ENCODE measurements at regions not wholly inside any gene's neighbourhood (a gene's known extent, or its start where the extent isn't known, plus 50 kb on each side); places are given as distances from the start of the nearest gene placed in this dataset.

DNA sequence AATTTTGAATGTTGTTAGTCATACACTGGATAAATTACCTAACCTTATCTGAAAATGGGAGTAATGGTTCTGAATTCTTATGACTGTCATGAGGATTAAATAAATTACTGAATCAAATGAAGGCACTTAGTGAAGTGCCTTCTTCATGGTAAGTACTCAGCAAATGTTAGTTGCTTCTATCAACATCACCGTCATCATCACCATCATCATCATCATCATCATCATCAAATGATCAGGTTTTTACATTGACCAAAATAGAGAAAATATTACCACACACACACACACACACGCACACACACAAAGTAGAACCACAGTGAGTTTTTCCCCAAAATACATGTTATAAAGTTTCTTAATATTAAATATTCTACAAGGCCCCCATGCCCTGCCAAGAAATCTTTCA is 368.3 kb upstream of the FGF13 start:
- intact Hi-C loops (cut with DNase I), result no loop called here
- DNase-seq, result no peak
- TF ChIP-seq, protein P1, sequence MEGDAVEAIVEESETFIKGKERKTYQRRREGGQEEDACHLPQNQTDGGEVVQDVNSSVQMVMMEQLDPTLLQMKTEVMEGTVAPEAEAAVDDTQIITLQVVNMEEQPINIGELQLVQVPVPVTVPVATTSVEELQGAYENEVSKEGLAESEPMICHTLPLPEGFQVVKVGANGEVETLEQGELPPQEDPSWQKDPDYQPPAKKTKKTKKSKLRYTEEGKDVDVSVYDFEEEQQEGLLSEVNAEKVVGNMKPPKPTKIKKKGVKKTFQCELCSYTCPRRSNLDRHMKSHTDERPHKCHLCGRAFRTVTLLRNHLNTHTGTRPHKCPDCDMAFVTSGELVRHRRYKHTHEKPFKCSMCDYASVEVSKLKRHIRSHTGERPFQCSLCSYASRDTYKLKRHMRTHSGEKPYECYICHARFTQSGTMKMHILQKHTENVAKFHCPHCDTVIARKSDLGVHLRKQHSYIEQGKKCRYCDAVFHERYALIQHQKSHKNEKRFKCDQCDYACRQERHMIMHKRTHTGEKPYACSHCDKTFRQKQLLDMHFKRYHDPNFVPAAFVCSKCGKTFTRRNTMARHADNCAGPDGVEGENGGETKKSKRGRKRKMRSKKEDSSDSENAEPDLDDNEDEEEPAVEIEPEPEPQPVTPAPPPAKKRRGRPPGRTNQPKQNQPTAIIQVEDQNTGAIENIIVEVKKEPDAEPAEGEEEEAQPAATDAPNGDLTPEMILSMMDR (IDR thresholded peaks at IDR 0.05), result no peak
- TF ChIP-seq POLR2A (IDR thresholded peaks at IDR 0.05), result no peak
- Histone ChIP-seq H3K27me3 (no peaks in the 10 kb centered on the region), H3K27ac (no peak overlapping the region), H3K9me3 (no peaks in the 10 kb centered on the region), H3K4me3 (no peak overlapping the region), H3K4me1 (no peaks in the 10 kb centered on the region), H3K36me3 (no peaks in the 10 kb centered on the region)
- 74 to 94% methylated on average over 2 of the region's 2 CpGs for WGBS, 2 donors

DNA sequence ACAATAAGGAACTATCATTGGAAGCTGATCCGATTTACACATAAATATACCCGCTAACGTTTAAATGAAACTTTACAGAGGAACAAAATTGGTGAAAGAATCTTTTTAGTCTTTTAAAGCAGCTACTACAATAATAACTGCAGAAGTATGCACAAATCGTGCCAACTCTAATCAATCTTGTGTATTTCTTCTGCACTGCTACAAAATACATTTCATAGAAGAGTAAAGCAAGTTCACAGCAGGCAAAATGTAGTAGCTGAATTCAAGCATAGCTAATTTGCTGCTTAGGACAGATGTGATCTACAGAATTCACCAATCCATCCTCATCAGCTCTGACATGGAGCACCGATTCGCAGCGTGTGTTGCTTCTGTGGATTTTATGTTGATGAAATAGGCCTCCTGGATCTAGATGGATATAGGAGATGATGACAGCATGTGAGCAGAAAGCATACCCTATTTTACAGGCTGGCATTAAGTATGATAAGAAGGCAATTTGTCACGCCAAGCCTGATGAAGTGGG is 367.3 kb upstream of the FGF13 start:
- H3K9me3 ChIP-seq, result no peaks in the 10 kb centered on the region
- no peak overlapping the region for H3K4me3 ChIP-seq
- peak overlapping the region in 1 of 4 donors; percentile 9 for H3K27ac ChIP-seq
- TF ChIP-seq POLR2A (IDR thresholded peaks at IDR 0.05), result no peak
- TF ChIP-seq, protein P1 (IDR thresholded peaks at IDR 0.05), result no peak
- intact Hi-C loops (cut with DNase I), result no loop called here
- no peak for DNase-seq
- H3K27me3 ChIP-seq, result no peaks in the 10 kb centered on the region
- H3K4me1 ChIP-seq, result no peaks in the 10 kb centered on the region
- no peaks in the 10 kb centered on the region for H3K36me3 ChIP-seq
- 56 to 60% methylated on average over 8 of the region's 8 CpGs for WGBS, 2 donors

DNA sequence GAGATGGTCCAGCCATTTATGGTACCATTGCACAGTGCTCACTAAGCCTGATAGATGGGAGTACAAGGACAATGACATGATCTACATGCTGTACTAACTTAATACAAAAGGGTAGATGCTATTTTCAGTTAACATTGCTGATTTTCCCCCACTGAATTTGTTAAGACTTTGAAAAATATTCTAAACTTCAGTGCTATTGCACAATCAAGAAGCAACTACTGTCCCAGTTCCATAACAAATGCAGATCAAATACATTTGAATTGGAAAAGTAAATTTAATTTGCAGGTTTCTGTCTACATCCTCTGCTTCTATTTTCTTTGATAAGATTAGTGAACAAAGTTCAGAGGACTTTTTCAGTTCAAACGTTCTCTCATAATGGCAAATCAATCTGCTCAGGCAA is 366.8 kb upstream of the FGF13 start:
- Histone ChIP-seq H3K36me3 (no peaks in the 10 kb centered on the region), H3K27ac (peak overlapping the region in 1 of 4 donors; percentile 9), H3K4me3 (no peak overlapping the region), H3K27me3 (no peaks in the 10 kb centered on the region), H3K9me3 (no peaks in the 10 kb centered on the region), H3K4me1 (no peaks in the 10 kb centered on the region)
- intact Hi-C loops (cut with DNase I), result no loop called here
- 9 to 23% methylated on average over 1 of the region's 1 CpG for WGBS, 2 donors
- no peak for TF ChIP-seq POLR2A (IDR thresholded peaks at IDR 0.05)
- TF ChIP-seq, protein P1 (IDR thresholded peaks at IDR 0.05), result no peak
- no peak for DNase-seq

DNA sequence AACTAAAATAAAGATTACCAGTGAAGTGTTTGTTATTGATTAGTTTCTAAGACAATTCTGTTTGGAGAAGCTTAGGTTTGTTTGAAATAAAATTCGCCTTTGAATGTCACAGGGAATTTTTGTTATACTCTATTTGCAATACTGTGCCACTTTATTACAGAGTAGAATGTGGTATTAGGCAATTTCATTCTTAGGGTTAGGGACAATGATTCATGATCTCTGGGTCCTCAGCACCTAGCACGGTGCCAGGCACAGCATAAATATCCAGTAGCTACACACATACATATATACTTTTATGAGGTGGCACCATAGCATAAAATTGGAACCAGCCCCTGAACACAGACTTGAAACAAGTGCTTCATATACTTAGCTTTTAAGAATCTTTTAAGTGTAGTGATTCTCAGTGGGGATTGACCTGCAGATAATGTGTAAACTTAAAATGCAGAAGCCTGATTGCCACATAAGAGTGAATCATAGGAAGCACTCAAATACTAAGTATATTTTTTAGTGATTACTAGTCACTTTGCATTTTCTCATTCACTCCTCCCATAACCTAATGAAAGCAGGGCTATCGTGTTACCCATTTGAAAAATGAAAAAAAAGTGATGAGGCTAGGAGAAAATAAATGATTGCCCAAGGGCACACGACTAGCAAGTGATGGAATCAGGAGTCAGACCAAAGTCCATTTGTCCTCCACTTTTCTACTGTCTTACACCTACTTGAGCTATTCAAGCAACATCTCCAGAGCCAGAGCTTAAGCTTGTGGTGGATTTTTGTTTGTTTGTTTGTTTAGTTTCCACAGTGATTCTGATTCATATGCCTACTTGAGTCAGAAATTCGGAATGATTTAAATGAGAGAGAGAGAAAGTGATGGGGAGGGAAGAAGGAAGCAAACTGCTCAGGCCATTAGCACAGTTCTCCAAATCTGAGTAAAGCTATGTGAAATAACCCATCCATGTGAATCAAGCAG is 366.0 kb upstream of the FGF13 start:
- DNase-seq, result no peak
- no peaks in the 10 kb centered on the region for H3K4me1 ChIP-seq
- 28 to 31% methylated on average over 5 of the region's 5 CpGs for WGBS, 2 donors
- no peak overlapping the region for H3K27ac ChIP-seq
- intact Hi-C loops (cut with DNase I), result no loop called here
- no peaks in the 10 kb centered on the region for H3K36me3 ChIP-seq
- H3K27me3 ChIP-seq, result no peaks in the 10 kb centered on the region
- H3K4me3 ChIP-seq, result no peak overlapping the region
- TF ChIP-seq, protein P1 (IDR thresholded peaks at IDR 0.05), result no peak
- no peak for TF ChIP-seq POLR2A (IDR thresholded peaks at IDR 0.05)
- H3K9me3 ChIP-seq, result no peaks in the 10 kb centered on the region

DNA sequence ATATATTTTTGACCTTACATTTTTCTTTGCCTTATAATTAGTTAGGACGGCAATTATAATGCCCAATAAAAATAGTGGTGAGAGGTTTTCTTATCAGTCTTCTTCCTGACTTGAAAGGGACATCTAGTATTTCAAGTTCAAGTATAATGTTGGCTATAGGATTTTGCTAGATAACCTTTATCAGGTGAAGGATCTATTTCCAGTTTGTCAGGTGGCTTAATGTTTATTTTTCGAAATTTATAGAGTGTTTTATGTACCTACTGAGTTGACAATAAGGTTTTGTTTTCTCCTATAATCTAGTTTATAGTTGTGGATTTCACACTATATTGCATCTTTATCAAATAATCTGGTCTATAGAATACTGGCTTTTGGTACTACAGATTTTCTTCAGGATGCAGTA is 351.8 kb upstream of the FGF13 start:
- no peaks in the 10 kb centered on the region for H3K9me3 ChIP-seq
- TF ChIP-seq, protein P1 (IDR thresholded peaks at IDR 0.05), result no peak
- no peak for TF ChIP-seq POLR2A (IDR thresholded peaks at IDR 0.05)
- H3K4me3 ChIP-seq, result no peak overlapping the region
- no peaks in the 10 kb centered on the region for H3K4me1 ChIP-seq
- H3K27ac ChIP-seq, result no peak overlapping the region
- no peaks in the 10 kb centered on the region for H3K36me3 ChIP-seq
- 58 to 65% methylated on average over 2 of the region's 2 CpGs for WGBS, 2 donors
- intact Hi-C loops (cut with DNase I), result no loop called here
- H3K27me3 ChIP-seq, result no peaks in the 10 kb centered on the region
- no peak for DNase-seq

Data from esophagus squamous epithelium (tissue), 5 donors.